Glutamatergic neuron (in vitro differentiated cells): ENCODE measurements at regions not wholly inside any gene's neighbourhood (a gene's known extent, or its start where the extent isn't known, plus 50 kb on each side); places are given as distances from the start of the nearest gene placed in this dataset.

Source experiments
- DNase-seq: peaks from one replicate; pipeline ENCODE4 v3.0.0; 2022
- H3K27ac Mint-ChIP-seq: one replicate; pipeline ENCODE4 v1.8.0; 2020; ENCODE audit warnings: mild to moderate bottlenecking, mixed read lengths, inconsistent platforms; ENCODE audit not compliant: unreplicated experiment
- H3K27me3 Mint-ChIP-seq: one replicate; pipeline ENCODE4 v1.8.0; 2020; ENCODE audit warnings: mild to moderate bottlenecking, moderate library complexity, mixed read lengths, inconsistent platforms; ENCODE audit not compliant: unreplicated experiment
- H3K36me3 Mint-ChIP-seq: one replicate; pipeline ENCODE4 v1.8.0; 2020; ENCODE audit warnings: mild to moderate bottlenecking, mixed read lengths, inconsistent platforms; ENCODE audit not compliant: unreplicated experiment
- H3K4me1 Mint-ChIP-seq: one replicate; pipeline ENCODE4 v1.8.0; 2020; ENCODE audit warnings: mild to moderate bottlenecking, low read depth, mixed read lengths, inconsistent platforms; ENCODE audit not compliant: unreplicated experiment
- H3K4me3 Mint-ChIP-seq: one replicate; pipeline ENCODE4 v1.8.0; 2020; ENCODE audit warnings: mild to moderate bottlenecking, mixed read lengths, inconsistent platforms; ENCODE audit not compliant: unreplicated experiment
- H3K9me3 Mint-ChIP-seq: one replicate; pipeline ENCODE4 v1.8.0; 2020; ENCODE audit warnings: mild to moderate bottlenecking, moderate library complexity, mixed read lengths, inconsistent platforms; ENCODE audit not compliant: unreplicated experiment
- TF ChIP-seq, protein P1 (sequence below): fragments of 200-600 bp; sonication (generic); IDR thresholded peaks from one replicate; pipeline ENCODE4 v1.5.0; 2021; ENCODE audit not compliant: partially characterized antibody, unreplicated experiment

DNA sequence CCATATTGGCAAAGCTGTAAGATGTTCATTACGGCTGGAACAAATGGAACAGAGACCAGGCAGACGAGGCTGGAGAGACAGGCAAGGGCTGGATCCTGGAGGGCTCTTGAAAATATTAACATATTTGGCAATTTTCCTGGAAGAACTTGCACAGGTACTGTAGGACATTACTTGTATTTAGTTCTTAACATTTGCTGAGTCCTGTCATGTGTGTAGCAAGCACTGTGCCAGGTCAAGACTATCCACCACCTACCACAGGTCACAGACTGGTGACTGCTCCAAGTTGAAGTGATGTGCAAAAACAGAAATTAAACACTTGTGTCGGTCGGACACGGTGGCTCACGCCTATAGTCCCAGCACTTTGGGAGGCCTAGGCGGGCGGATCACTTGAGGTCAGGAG lies 58.7 kb upstream of the TNRC6B start:
- TF ChIP-seq, protein P1, sequence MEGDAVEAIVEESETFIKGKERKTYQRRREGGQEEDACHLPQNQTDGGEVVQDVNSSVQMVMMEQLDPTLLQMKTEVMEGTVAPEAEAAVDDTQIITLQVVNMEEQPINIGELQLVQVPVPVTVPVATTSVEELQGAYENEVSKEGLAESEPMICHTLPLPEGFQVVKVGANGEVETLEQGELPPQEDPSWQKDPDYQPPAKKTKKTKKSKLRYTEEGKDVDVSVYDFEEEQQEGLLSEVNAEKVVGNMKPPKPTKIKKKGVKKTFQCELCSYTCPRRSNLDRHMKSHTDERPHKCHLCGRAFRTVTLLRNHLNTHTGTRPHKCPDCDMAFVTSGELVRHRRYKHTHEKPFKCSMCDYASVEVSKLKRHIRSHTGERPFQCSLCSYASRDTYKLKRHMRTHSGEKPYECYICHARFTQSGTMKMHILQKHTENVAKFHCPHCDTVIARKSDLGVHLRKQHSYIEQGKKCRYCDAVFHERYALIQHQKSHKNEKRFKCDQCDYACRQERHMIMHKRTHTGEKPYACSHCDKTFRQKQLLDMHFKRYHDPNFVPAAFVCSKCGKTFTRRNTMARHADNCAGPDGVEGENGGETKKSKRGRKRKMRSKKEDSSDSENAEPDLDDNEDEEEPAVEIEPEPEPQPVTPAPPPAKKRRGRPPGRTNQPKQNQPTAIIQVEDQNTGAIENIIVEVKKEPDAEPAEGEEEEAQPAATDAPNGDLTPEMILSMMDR: no peak
- peaks cover 2% of the 10 kb centered on the region for H3K27me3 Mint-ChIP-seq
- peaks cover 18% of the 10 kb centered on the region for H3K4me1 Mint-ChIP-seq
- no peaks in the 10 kb centered on the region for H3K9me3 Mint-ChIP-seq
- H3K4me3 Mint-ChIP-seq: no peak overlapping the region
- DNase-seq: no peak
- no peak overlapping the region for H3K27ac Mint-ChIP-seq
- no peaks in the 10 kb centered on the region for H3K36me3 Mint-ChIP-seq

GRCh38 chr22:40120848-40121247 lies 56.9 kb upstream of the TNRC6B start:
- no peak overlapping the region for H3K4me3 Mint-ChIP-seq
- H3K27ac Mint-ChIP-seq: no peak overlapping the region
- H3K9me3 Mint-ChIP-seq: no peaks in the 10 kb centered on the region
- peaks cover 2% of the 10 kb centered on the region for H3K27me3 Mint-ChIP-seq
- no peaks in the 10 kb centered on the region for H3K36me3 Mint-ChIP-seq
- TF ChIP-seq, protein P1: no peak
- no peak for DNase-seq
- H3K4me1 Mint-ChIP-seq: peaks cover 18% of the 10 kb centered on the region

DNA sequence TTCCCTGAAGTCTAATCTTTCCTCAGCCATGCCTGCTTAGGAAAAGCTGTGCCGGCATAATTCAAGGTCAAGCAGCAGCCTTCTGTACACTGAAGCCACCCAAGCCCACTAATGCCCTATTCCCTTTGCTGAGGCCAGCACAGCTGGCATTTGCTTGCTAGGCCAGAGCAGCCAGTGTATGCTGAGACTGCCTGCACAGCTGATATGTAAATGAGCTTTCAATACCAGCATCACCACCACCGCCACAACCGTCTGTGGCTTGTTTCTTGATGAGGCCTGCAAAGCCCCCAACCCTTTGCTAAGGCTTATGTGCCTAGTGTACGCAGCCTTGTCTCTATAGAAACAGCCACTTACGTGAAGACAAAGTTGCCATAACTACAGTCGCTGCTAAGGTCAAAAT lies 56.3 kb upstream of the TNRC6B start:
- H3K4me3 Mint-ChIP-seq: no peak overlapping the region
- DNase-seq: peak; percentile 50
- peak overlapping the region; percentile 67 for H3K27ac Mint-ChIP-seq
- TF ChIP-seq, protein P1: no peak
- no peaks in the 10 kb centered on the region for H3K36me3 Mint-ChIP-seq
- H3K9me3 Mint-ChIP-seq: no peaks in the 10 kb centered on the region
- peaks cover 18% of the 10 kb centered on the region for H3K4me1 Mint-ChIP-seq
- H3K27me3 Mint-ChIP-seq: peaks cover 2% of the 10 kb centered on the region

GRCh38 chr22:40122792-40123191 lies 54.9 kb upstream of the TNRC6B start:
- no peak for DNase-seq
- TF ChIP-seq, protein P1: no peak
- H3K27me3 Mint-ChIP-seq: peaks cover 2% of the 10 kb centered on the region

DNA sequence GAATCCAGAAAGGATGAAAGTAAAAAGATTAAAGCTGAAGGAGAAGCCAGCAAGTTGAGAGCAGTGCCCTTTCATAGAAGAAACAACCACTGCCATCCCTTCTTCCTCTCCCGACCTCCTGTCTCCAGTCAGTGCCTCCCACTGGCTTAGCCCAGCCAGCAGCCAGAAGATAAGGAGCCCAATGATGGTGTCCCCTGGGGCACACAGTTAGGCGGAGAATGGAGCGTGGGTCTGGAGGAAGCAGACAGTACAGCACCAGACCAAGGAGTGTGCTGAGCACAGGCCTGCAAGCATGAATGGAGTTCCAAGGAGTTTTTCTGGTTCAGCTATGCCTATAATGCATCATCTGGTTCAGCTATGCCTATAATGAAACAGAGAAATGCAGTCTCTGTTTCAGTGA lies 54.3 kb upstream of the TNRC6B start:
- DNase-seq: peak; percentile 48
- TF ChIP-seq, protein P1: no peak
- no peak overlapping the region for H3K4me3 Mint-ChIP-seq

More at GRCh38 chr22:40122792-40123191, 54.9 kb upstream of the TNRC6B start:
- Mint-ChIP-seq H3K27ac (no peak overlapping the region), H3K9me3 (no peaks in the 10 kb centered on the region), H3K36me3 (no peaks in the 10 kb centered on the region), H3K4me1 (peaks cover 18% of the 10 kb centered on the region), H3K4me3 (no peak overlapping the region)

More for the DNA sequence above, 54.3 kb upstream of the TNRC6B start:
- H3K9me3 Mint-ChIP-seq: no peaks in the 10 kb centered on the region
- peaks cover 2% of the 10 kb centered on the region for H3K27me3 Mint-ChIP-seq
- peaks cover 18% of the 10 kb centered on the region for H3K4me1 Mint-ChIP-seq
- no peaks in the 10 kb centered on the region for H3K36me3 Mint-ChIP-seq
- no peak overlapping the region for H3K27ac Mint-ChIP-seq
